KOPT-K1 (cell line): ENCODE measurements at regions not wholly inside any gene's neighbourhood (a gene's known extent, or its start where the extent isn't known, plus 50 kb on each side); places are given as distances from the start of the nearest gene placed in this dataset.

Source experiments
- H3K27ac ChIP-seq: fragments of 200-600 bp; sonication (generic); 2 replicates; pipeline ENCODE4 v1.5.1; 2016; ENCODE audit warnings: antibody characterized with exemption, mild to moderate bottlenecking, low read depth, low read length; ENCODE audit not compliant: poor library complexity, severe bottlenecking
- H3K36me3 ChIP-seq: fragments of 200-600 bp; sonication (generic); 2 replicates; pipeline ENCODE4 v1.5.1; 2017; ENCODE audit warnings: antibody characterized with exemption, mild to moderate bottlenecking, low read length, moderate library complexity; ENCODE audit not compliant: insufficient read depth
- H3K9me3 ChIP-seq: fragments of 200-600 bp; sonication (generic); 2 replicates; pipeline ENCODE4 v1.5.1; 2017; ENCODE audit warnings: antibody characterized with exemption, low read length, mild to moderate bottlenecking; ENCODE audit not compliant: insufficient read depth, poor library complexity, severe bottlenecking

DNA sequence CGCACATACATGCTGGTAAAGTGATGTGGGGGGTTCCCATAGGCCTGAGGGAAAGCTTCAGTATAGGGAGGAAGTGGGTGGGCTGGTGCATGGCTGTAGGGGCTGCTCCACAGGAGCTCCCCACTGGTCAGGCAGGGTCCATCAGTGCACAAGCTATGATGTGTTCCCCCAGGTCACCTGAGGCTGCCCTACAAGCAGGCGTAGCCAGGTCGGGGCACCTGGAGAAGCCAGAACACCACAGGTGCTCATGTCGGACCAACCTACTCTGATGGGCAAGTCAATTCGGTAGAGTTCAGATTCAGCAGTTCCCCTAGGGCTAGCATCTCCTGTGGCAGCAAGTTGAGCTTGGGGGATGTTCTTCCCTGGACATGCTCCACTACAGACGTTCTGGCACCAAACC lies 103.3 kb upstream of the EPHA5 start:
- H3K9me3 ChIP-seq, result peaks cover 43% of the 10 kb centered on the region
- H3K27ac ChIP-seq, result no peak overlapping the region
- H3K36me3 ChIP-seq, result no peaks in the 10 kb centered on the region

DNA sequence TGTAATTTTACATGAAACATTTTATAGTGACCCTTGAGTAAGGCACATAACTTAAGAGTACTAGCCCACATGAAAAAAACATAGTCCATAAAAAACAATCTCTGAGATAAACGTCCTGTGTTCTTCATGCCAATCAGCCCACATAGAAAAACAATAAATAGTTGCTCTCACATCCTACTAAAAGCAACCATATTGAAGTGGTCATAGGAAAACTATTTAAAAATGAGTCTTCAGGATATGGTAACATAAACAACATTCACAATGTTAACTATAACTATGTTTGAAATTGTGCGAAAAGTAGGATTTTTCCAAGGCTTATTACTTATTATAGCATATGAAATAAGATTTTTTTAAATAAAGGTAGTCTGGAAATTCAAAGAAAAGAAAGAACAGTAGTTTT lies 77.1 kb upstream of the EPHA5 start:
- H3K27ac ChIP-seq, result no peak overlapping the region
- H3K9me3 ChIP-seq, result no peaks in the 10 kb centered on the region
- no peaks in the 10 kb centered on the region for H3K36me3 ChIP-seq

DNA sequence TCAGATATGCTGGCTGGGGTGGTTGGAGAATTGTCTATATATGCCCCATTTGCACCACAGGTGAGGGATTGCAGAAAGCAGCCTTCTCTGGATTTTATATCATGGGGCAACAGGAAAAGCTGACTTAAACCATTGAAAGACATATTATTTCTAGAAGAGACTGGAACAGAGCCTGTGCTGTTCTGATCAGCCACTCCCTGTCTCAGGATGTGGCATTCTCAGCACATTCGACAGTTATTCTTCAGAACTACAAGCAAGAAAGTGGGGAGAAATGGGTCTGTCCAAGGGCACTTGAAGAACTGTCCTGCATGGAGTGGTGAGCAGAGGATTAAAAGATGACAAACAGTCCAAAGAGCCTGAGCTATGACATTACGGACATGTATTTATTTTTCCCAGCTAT lies 67.8 kb upstream of the EPHA5 start:
- Histone ChIP-seq H3K36me3 (no peaks in the 10 kb centered on the region), H3K9me3 (no peaks in the 10 kb centered on the region), H3K27ac (no peak overlapping the region)

DNA sequence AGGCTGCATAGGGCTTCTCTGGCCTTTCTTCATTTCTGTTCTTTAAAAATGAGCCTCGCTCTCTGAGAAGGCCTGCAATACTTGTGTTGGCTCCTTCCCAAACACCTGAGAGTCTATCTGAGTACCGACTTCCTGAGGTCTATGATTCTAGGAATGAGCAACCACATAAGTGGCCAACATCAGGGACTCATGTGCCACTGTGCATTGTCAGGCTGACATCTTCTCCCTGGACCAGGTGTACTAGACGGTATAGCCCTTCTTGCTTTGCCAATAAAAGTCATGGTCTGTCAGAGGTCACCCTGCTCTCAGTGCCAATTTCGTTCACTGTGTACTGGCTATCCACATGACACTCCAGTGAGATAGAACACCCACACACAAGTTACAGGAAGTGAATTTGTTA lies 67.4 kb upstream of the EPHA5 start:
- no peaks in the 10 kb centered on the region for H3K9me3 ChIP-seq
- no peak overlapping the region for H3K27ac ChIP-seq
- H3K36me3 ChIP-seq, result no peaks in the 10 kb centered on the region

DNA sequence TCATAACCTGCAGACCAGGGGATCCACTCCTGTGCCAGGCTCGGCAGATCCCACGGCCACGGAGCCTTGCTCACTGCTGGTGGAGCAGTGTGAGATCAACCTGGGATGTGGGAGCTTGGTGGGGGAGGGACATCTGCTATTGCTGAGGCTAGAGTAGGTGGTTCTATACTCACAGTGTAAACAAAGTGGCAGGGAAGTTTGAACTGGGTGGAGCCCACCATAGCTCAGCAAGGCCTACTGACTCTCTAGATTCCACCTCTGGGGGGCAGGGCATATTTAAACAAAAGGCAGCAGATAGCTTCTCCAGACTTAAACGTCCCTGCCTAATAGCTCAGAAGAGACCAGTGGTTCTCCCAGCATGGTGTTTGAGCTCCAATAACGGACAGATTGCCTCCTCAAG lies 54.7 kb upstream of the EPHA5 start:
- Histone ChIP-seq H3K9me3 (no peaks in the 10 kb centered on the region), H3K27ac (no peak overlapping the region), H3K36me3 (no peaks in the 10 kb centered on the region)
